ENCODE measurements at regions not wholly inside any gene's neighbourhood (a gene's known extent, or its start where the extent isn't known, plus 50 kb on each side); places are given as distances from the start of the nearest gene placed in this dataset.
A peak's percentile ranks its signal among the peaks of the same experiment; 100 is the strongest.

GRCh38 chr11:13105237-13105844, 96.2 kb downstream of the RASSF10 start:
- DNase-seq, result peak; percentile 96

GRCh38 chr11:13107544-13108044, 98.5 kb downstream of the RASSF10 start:
- no peak for DNase-seq

- no peak for DNase-seq
These were observed 99.3 kb downstream of the RASSF10 start for GRCh38 chr11:13108416-13108815.

GRCh38 chr11:13109616-13110015, 100.5 kb downstream of the RASSF10 start:
- no peak for DNase-seq

- DNase-seq, result no peak
These were observed 101.0 kb downstream of the RASSF10 start for GRCh38 chr11:13110145-13110544.

- peak; percentile 48 for DNase-seq
These were observed 102.1 kb downstream of the RASSF10 start for GRCh38 chr11:13110929-13111812.

- DNase-seq, result no peak
These were observed 102.7 kb downstream of the RASSF10 start for GRCh38 chr11:13111813-13112130.

- DNase-seq, result peak; percentile 96
These were observed 105.7 kb downstream of the RASSF10 start for GRCh38 chr11:13114566-13115379.

- DNase-seq, result no peak
These were observed 106.2 kb downstream of the RASSF10 start for GRCh38 chr11:13115380-13115675.

GRCh38 chr11:13116491-13116890, 107.4 kb downstream of the RASSF10 start:
- DNase-seq, result no peak

GRCh38 chr11:13117344-13117743, 108.2 kb downstream of the RASSF10 start:
- DNase-seq, result no peak

- DNase-seq, result no peak
These were observed 109.1 kb downstream of the RASSF10 start for GRCh38 chr11:13118194-13118593.

GRCh38 chr11:13118650-13119049, 109.5 kb downstream of the RASSF10 start:
- no peak for DNase-seq

GRCh38 chr11:13119361-13119760, 110.2 kb downstream of the RASSF10 start:
- no peak for DNase-seq

- DNase-seq, result peak; percentile 23
These were observed 110.9 kb downstream of the RASSF10 start for GRCh38 chr11:13119941-13120520.

- no peak for DNase-seq
These were observed 111.6 kb downstream of the RASSF10 start for GRCh38 chr11:13120691-13121090.

- peak; percentile 87 for DNase-seq
These were observed 117.3 kb downstream of the RASSF10 start for GRCh38 chr11:13126430-13126829.

- no peak for DNase-seq
These were observed 118.0 kb downstream of the RASSF10 start for GRCh38 chr11:13127161-13127560.

- DNase-seq, result no peak
These were observed 119.2 kb downstream of the RASSF10 start for GRCh38 chr11:13128354-13128753.

GRCh38 chr11:13134066-13134465, 125.0 kb downstream of the RASSF10 start:
- no peak for DNase-seq

- peak; percentile 63 for DNase-seq
These were observed 125.8 kb downstream of the RASSF10 start for GRCh38 chr11:13134886-13135285.

- peak; percentile 86 for DNase-seq
These were observed 126.5 kb downstream of the RASSF10 start for GRCh38 chr11:13135385-13136271.
